Fibroblast of skin of back (primary cell): ENCODE measurements at regions not wholly inside any gene's neighbourhood (a gene's known extent, or its start where the extent isn't known, plus 50 kb on each side); places are given as distances from the start of the nearest gene placed in this dataset.

Experiments
- DNase-seq: peaks from one replicate; pipeline ENCODE4 v3.0.0-alpha.2; 2013

DNA sequence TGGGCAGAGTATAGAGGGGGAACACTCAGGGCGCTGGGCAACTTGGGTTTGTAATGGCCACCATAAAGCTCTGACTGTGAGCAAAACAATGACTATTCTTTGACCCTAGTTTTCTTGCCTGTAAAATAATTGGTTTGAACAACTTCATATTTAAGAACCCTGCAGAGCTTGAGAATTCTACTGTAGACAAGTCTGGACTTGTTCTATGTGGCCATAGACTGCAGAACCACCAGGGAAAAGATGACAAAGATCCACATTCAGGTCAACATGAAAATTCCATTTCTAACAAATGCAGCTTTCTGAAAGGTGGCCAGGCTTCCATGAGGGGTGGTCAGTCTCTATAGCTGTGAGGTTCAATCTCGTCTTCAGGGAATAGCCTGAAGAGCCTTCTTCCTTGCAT is 239.4 kb upstream of the LRRN1 start:
- no peak for DNase-seq

DNA sequence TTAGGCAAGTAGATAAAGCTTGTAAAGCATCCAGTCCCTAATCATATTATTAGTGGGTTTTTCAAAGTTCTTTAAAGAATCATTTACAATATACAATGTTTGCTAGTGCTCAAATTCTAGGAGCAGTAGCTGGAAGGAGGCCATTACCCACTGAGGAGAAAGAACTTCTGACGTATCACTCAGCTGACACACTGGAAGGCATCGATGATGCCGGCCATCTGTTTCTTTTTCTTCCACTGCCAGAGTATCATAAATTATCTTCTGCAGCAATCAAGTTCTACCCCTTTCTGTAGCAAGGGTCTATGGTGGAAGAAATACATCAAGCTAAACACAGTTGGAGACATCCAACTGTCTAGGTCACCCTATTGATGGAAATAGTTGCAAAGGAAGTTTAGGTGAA is 243.2 kb upstream of the LRRN1 start:
- no peak for DNase-seq

DNA sequence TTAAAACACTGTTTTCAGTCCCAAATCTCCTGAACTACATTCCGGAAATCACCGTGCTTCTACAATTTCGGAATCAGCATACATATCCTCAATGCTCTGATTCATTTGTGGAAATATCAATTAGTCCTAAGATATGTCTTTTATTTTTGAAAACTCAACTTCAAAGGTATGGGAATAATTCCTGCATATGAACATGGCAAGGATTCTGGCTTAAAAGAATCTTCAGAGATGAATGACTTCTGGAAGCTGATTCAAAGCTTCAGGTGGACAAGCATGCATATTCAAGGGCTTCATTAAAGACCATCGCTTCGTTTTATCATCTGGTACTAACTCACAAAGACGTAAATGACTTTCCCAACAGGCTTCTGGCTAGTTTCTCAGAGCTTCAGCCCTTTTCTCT is 246.0 kb upstream of the LRRN1 start:
- DNase-seq, result no peak

DNA sequence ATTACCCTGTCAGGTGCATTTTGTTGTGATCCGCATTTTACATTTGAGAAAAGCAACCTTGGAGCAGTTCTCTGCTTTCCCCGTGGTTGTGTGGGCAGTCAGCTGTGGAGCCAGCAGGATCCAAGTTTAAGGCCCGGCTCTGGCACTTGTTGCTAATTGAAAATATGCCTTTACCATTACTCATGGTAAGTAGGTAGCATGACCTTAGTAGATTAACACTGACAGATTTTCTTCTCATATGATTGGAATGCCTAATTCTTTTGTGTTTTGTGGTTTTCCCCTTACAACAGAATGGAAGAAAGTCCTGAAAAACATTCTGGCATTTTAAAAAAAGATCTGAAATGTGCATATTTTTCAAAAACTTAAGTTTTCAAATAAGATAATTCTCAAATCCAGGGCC is 246.5 kb upstream of the LRRN1 start:
- peak; percentile 41 for DNase-seq

DNA sequence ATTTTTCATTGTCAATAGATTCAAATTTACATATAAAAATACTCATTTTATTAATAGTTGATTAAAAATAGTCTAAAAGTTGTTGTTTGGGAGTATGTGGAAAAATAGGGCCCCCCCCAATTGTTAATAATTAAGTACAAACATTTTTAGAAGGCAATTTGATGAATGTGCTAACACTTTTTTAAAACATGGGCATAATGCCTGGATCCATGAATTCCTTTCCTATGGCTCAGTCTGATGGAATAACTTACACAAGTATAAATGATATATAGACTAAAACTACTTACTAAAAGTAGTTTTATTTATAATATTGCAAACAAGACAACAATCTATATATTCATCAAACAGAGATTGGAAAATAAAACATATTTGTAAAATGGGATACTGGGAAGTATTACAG is 247.2 kb upstream of the LRRN1 start:
- DNase-seq, result peak; percentile 27

DNA sequence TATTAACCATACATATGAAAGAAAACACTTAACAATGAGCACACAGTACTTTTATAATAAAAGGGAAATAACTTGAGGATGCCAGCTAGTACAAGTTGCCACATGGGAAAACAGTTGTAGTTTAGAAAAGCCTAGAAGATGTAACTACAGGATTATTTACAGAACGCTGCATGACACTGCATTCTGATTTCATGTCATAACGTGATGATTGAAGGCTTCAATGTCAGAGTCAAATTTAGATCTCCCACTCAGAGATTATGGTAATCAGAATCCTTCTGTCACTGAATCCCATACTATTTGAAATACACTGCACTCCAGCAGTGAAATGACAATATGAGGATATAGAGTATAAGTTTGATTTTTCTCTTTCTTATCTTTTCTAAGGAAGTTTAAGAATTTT is 253.9 kb upstream of the LRRN1 start:
- no peak for DNase-seq

DNA sequence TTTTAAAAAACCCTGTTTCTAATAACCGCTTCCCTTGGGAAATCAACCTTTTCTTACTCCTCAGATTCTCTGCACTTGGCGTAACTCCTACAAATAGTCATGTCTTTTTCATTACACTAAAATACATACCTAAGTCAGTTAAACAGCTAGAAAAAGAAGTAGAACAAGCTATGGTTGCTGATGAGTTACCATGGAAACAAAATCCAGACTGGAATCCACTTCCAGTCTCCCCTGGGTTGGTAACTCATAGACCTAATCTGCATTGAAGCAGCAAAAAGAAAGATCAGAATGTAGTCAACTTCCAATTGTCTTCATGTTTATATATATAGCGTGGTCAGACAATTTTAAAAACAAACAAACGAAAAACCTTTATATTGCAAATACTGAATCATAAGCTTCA is 260.8 kb upstream of the LRRN1 start:
- DNase-seq, result no peak

DNA sequence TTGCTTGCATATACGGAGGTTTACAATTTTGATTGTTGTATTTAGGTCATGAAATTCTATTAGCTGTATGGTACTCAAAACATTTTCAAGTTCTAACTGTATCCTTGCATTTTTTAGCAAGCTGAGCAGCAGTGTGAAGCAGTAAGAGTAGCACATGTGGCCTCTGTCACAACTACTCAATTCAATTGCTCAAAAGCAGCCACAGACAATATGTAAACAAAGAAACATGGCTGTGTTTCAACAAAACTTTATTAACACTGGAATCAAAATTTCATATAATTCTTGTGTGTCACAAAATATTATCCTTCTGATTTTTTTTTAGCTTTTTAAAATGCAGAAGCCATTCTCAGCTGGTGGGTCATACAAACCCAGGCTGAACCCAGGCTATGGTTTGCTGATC is 266.7 kb upstream of the LRRN1 start:
- no peak for DNase-seq

DNA sequence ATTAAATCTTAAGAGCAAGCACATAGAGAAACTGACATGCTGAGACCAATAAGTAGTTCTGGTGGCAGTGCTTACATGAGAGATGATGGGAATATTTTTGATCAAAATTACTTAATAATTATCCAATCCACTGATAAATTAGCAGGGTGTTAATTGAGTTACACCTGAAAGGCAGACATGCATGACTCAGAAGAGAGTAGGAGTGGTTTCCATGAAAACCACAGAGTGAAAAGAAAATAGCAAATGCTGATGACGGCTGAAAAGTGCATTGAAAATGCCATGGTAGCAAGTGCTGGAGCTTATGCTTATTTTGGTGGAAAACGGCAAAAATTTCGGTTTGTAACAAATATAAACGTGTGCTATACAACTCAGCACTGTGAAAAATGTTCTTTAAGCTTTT is 267.8 kb upstream of the LRRN1 start:
- no peak for DNase-seq

DNA sequence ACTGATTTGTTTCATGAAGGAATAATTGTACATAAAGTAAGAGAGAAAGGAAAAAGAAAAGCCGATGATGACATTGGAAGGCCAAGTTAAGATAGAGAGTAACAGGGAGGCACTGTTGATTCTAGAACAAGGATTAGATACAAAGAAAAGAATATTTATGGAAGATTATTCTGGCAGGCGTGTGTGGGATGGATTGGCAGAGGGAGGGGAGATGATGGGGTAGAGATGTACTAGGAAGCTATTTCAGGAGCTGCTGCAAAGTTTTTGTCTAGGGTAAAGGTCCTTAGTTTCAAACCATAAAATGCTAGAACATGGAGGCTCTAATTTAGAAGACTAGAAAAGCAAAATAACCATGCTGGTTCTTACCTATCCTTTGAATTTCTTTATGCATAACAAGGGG is 280.0 kb upstream of the LRRN1 start:
- DNase-seq, result no peak

DNA sequence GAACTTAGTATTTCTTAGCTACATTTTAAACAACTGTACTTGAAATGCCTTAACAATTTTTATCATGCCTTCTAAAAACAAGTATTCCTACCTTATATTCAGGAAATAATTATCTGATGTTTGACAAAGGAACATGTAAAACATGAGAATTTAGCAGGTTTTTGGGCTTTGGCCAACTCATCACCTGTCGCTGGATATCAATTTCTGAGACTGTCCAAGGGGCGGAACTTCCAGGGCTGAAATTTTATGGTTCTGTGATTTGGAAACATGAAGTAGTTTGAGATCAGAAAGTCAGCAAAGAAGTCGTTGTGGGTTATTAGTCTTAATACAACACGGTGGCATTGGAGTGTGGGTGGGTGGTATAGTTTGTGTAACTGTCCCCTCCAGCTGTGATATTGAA is 282.2 kb upstream of the LRRN1 start:
- no peak for DNase-seq

DNA sequence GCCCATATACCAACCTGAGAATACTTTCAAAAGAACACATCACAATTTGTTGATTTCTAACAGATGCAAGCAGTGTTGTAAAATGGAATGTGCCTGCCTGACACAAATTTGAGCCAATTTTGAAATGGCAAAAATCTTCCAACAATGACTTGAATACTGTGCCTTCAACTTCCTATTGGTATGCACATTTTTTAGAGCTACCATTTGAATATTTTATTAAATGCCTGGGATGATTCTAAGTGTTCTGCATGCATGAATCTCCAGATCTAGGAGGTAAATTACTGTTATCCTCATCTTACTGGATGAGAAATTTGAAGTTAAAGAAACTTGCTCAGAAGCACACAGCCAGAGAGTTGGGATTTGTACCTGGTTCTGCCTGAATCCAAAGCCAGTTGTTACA is 282.8 kb upstream of the LRRN1 start:
- no peak for DNase-seq

DNA sequence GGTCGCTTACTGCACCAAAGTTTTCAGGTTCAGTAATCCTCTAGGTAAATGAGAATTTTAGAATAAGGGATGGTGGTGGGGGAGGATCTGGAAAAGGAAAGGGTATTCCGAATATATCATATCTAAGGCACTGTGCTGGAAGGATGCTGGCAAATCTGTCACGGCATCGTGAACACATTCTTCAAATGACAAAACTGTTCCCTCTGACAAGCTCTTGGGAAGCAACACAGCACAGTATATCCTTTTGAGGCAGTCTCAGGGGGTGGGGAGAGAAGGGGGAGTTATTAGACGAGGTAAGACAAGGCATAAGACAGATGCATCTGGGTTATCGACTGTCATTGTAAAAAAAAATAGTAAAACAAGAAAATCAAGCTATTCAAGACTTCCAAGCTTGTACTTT is 289.6 kb upstream of the LRRN1 start:
- no peak for DNase-seq

DNA sequence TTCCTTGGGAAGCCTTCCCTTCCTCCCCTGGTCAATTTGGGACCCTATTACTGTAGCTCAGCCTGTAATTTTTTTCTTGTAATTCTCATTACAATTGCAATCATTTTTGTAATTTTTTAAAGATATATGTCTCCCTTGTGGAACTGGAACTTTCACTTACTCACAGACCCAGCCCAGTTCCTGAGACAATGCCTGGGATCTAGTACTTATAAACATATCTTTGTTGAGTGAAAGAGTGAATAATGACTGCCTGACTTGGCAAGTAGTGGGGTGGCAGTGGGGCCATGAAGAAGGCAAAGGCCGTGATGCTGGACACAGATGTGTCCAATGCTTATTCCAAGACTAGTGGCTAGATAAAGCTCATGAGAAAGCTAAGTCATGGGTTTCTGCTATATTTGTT is 294.5 kb upstream of the LRRN1 start:
- DNase-seq, result no peak

DNA sequence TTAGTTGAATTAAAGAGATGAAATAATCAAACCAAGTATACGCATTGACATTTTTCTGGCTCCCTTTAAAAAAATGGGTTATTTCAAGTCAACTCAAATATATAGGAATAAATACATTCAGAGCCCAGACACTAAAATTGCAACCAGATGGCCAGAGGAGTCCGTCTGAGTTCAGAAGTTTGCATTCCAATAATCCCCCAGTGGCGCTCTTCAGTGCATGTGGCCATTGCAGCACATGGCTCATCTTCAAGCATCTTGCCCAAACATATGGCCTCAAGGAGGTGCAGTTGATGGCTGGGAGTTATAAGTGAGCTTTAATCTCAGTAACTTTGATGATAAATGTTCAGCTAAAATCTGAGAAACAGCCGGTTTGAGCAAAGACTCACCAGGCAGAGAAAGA is 295.8 kb upstream of the LRRN1 start:
- peak; percentile 33 for DNase-seq

DNA sequence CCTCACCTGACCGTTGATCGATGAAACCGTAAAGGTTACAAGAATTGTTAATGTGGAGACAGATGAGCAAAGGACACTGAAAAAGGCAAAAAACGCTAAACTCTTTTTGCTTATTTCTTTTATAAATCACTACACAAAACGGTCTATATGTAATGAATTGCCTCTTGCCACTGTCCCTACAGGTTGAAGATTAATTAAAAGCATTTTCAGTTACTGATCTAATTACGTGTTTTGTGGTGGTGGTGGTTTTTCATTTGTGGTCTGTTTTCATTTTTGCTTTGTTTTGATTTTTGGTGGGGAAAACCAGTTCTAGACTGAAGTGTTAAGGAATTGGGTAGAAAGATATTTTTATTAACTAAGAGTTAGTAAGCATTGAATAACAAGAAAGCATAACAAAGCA is 299.2 kb upstream of the LRRN1 start:
- no peak for DNase-seq

DNA sequence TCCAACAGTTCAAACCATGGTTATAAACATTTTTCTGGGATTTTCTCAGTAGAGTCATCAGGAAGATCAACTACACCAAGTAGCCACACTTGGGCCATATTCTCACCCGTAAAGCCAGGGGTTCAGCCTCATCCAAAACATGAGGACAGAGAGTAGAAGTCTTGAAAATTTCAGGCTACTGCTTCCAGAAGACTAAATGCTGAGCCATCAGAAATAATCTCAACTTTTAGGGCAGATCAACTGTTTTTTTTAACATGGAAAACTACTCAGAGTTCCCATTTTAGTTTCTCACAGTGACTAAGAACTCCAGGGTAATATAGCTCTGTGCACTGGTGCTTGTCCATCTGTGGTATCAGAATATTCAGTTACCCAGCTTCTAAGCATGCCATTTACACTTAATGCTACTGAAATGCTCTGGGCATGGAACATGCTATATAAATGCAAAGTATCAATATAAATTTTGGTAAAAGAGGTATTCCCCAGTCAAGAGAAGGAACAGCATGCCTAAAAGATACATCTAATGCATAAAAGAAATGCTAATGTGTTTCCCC is 300.1 kb upstream of the LRRN1 start:
- no peak for DNase-seq

DNA sequence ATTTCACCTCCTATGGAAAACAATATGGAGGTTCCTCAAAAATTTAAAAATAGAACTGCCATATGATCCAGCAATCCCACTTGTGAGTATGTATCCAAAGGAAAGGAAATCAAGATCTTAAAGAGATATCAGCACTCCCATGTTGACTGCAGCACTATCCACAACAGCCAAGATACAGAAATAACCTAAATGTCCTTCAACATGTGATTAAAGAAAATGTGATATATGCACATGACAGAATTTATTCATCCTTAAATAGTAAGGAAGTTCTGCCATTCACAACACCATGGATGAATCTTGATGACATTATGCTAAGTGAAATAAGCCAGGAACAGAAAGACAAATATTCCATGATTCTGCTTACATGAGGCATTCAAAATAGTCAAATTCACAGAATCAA is 303.6 kb upstream of the LRRN1 start:
- no peak for DNase-seq

DNA sequence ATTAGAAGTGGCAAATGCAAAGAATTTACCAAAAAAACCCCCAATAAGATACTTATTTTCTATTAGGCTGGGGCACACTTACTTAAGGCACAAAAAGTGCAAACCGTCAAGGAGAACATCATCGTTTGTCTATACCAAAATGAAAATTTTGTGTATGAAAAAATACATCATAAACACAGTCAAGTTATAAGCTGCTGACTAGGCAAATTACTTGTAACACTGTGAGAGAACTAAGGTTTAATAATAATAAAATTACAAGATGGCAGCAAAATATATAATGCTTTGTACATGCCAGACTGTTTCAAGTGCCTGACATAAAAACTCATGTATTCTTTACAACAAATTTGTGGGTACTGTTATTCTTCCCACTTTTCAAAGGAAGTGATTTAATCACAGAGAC is 297.2 kb upstream of the CRBN start:
- DNase-seq, result no peak

DNA sequence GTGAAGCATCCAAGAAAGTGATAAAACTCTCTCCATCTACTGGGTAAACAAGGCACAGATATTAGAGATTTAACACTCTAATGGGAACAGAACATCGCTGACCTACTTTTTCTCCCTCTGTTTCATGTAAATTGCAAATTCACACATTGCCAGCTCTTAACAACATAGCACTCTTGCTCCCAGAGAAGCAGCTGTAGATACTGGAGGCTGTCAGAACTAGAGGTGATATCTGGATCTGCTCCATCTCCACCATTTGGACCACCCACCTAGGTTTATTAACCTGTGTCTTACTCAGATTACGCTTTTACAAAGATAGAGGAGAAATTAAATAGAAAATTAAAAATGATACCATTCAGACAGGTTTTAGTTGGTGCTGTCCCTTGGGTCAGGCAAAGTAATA is 289.1 kb upstream of the CRBN start:
- no peak for DNase-seq

DNA sequence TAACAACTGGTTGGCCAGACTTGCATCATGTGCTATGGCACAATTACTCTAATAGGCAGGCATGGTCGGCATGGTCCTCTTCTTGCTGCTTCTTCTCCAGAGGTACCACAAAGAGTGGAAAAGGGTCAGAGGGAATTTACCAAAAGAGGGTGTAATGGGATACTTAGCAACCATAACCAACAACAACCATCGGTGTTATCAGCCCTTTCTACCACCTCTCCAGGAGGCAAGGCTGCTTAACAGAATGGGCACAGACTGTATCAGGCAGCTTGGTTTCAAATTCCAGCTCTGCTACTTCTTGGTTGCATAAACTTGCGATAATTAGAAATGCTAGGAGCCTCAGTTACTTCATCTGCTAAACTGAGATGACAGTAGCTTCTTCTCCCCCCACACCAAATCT is 284.6 kb upstream of the CRBN start:
- DNase-seq, result no peak

DNA sequence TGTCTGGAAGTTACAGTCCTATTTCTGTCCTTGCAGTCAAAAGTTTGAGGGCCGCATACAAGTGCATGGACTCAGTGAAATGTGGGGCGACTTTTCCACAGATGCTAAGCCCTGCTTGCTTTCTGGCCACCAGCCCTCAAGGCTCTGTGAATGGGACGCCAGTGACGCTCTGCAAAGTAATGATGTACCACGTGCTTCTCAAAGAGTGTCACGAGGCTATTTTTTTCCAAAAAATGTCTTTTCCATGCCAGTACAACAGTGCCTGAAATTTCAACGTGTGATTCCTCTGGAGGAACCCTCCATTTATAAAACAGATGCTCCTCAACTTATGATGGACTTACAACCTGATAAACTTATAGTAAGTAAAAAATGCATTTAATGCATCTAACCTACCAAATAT is 281.8 kb upstream of the CRBN start:
- no peak for DNase-seq

DNA sequence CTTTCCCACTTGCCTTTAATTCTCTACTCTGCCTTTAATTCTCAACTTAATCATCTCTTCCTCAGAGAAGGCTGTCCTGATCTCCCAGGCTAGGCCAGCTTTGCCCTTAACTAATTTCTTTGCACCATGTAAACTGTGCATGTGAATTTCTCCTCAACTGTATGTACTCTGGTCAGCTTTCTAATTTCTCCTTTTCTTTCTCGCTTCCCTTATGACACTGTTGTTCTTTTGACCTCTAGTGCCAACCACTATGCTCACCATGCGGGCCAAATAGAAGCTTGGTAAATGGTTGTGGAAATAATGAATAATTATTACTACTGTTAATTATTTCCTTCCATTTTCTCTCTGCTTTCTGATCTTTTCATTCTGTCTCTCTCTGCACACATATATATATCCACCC is 269.0 kb upstream of the CRBN start:
- DNase-seq, result no peak

DNA sequence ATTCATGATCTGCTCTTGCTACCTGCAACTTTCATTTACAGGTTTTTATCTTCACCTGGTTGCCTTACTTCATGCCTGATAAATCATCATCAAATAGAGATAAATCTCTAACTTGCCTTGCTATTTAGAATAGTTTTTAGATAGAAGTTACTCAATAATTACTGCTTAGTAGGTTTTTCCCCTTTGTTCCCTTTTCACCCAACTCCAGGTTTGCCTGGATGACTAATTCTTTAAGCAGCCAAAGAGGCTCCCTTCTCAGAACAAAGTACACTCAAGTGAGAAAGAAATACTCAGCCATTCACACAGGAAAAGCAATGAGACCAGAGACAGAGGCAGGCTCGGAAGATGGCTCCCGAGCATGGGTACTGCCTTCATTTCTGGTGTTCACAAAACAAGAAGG is 268.1 kb upstream of the CRBN start:
- no peak for DNase-seq

DNA sequence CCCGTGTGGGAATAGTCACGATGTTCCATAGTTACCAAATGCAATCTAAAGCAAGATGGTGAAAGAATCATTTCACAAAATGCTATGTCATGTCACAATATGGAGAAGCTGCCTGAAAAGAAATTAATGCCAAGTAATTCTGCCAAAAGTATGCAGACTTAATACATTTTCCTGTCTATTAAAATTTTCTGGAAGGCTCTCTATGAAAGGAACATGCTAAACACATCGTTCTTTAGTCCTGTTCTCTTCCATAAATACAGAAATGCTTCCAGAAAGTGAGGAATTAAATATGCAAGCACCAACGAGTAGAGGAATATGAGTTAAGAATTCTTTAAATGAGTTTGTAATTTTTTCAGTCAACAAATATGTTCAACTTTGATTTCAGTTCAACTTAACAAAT is 266.8 kb upstream of the CRBN start:
- DNase-seq, result no peak

DNA sequence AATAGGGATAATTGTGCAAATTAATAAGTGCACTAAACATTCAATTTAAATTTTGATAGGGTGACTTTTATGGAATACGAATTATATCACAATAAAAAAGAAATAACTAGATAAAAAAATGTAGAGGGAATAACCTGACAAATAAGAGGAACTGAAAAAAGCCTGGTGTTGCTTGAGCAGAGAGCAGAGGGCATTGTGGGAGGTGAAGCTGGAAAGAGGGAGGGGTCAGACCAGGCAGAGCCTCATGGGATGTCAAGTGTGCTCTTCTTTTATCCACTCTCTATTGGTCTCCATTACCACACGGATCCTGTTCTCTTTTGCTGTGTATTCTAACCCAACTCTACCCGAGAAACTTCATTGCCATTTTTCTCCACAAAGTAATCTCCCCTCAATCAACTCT is 264.0 kb upstream of the CRBN start:
- DNase-seq, result no peak
